ENCODE measurements at regions not wholly inside any gene's neighbourhood (a gene's known extent, or its start where the extent isn't known, plus 50 kb on each side); places are given as distances from the start of the nearest gene placed in this dataset.

DNA sequence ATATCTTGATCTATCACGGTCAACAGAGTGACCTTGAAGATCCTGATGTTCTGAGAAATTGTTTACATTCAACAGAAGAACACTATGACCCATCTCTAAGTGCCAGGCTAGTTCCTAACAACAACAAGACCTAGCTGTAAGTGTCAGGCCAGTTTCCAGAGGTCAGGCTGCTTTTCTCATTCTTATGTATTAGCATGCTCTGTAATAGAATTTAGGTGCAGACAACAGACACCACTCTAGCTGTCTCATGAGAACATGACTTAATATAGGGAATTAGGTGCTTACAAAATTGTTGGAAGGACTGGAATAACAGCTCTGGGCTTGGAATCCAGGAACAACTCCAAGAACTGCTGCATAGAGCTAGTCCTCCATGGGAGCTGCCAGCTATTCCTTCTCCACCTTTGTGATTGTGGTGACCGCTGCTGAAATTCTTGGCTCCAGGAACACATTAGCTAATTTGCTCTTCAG, 138.7 kb downstream of the SNX18 start (continued):
- no peak for TF ChIP-seq EZH2 (IDR thresholded peaks at IDR 0.05)

DNA sequence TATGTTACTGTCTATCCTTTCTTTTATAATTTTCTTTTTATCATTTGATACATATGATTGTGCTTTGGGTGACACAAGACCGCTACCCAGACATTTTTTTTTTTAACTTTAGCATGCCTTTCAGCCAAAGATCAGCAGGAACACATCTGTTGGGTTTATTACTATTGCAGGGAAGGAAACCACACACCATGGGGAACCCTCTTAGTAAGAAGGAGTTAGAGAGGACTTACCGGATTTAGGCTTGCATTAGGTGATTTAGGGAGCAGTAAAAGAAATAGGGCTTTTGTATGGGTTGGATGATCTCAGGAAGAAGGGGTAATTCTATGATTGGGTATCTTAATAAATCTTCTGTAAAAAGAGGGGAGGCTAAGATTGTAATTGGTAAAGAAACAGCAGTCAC, 138.2 kb downstream of the SNX18 start:
- RAD21 ChIA-PET (ENCODE audit: low non-redundant PET in 1 of 2, low total read pairs in 2 of 2, uncharacterized antibody in 2 of 2, unreplicated experiment in 2 of 2): no interaction called here
- Histone ChIP-seq H3K27me3 (ENCODE audit: insufficient read depth, low read length) (no peaks in the 10 kb centered on the region), H3K9me2 (ENCODE audit: insufficient read depth) (no peaks in the 10 kb centered on the region), H3K9me3 (ENCODE audit: control insufficient read depth in 1 of 2, insufficient read depth in 1 of 2, low read depth in 1 of 2, low read length in 2 of 2) (no peaks in the 10 kb centered on the region), H3K27ac (ENCODE audit: low read depth, low read length) (no peak overlapping the region), H3K4me3 (replicated peaks in 1 of 2; ENCODE audit: low read depth in 1 of 2, low read length in 2 of 2) (no peak overlapping the region), H3K79me2 (ENCODE audit: insufficient read depth, low read length) (no peaks in the 10 kb centered on the region), H3K4me2 (ENCODE audit: low read length) (no peak overlapping the region), H4K20me1 (ENCODE audit: insufficient read depth) (no peaks in the 10 kb centered on the region), H2AFZ (ENCODE audit: low read depth, low read length, poor library complexity, severe bottlenecking) (no peak overlapping the region), H3K9ac (ENCODE audit: low read length) (no peak overlapping the region), H3K4me1 (ENCODE audit: control insufficient read depth in 1 of 2, insufficient read depth in 2 of 2, low read length in 2 of 2) (no peaks in the 10 kb centered on the region), H3K36me3 (ENCODE audit: control insufficient read depth in 1 of 2, insufficient read depth in 2 of 2, low read length in 2 of 2) (no peaks in the 10 kb centered on the region)
- CTCF ChIA-PET: no interaction called here
- POLR2A ChIA-PET: no interaction called here
- no TSS peak for BruUV-seq (replicated peaks)
- intact Hi-C loops (cut with micrococcal nuclease): no loop called here
- TF ChIP-seq EGR1 (IDR thresholded peaks at IDR 0.05; ENCODE audit: low read depth): no peak
- no peak for TF ChIP-seq EZH2phosphoT487 (IDR thresholded peaks at IDR 0.05; ENCODE audit: borderline replicate concordance)
- TF ChIP-seq CEBPB (IDR thresholded peaks at IDR 0.05; ENCODE audit: low read depth): no peak
- TF ChIP-seq, protein P1, sequence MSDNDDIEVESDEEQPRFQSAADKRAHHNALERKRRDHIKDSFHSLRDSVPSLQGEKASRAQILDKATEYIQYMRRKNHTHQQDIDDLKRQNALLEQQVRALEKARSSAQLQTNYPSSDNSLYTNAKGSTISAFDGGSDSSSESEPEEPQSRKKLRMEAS (IDR thresholded peaks at IDR 0.05): no peak
- no peak for TF ChIP-seq YY1 (IDR thresholded peaks at IDR 0.05; ENCODE audit: extremely low read depth, insufficient replicate concordance, low read depth, low read length)
- no peak for TF ChIP-seq TCF7L2 (IDR thresholded peaks at IDR 0.05; ENCODE audit: borderline replicate concordance, extremely low read depth, insufficient read depth, insufficient read length)
- TF ChIP-seq SIN3A (IDR thresholded peaks at IDR 0.05; ENCODE audit: low read depth): no peak
- no peak for TF ChIP-seq CBX3 (IDR thresholded peaks at IDR 0.05; ENCODE audit: low read depth)
- TF ChIP-seq JUND (IDR thresholded peaks at IDR 0.05): no peak
- TF ChIP-seq SP1 (IDR thresholded peaks at IDR 0.05; ENCODE audit: low read depth): no peak
- no peak for TF ChIP-seq EZH2 (IDR thresholded peaks at IDR 0.05)
- TF ChIP-seq SRF (IDR thresholded peaks at IDR 0.05; ENCODE audit: low read depth): no peak
- TF ChIP-seq ZFX (IDR thresholded peaks at IDR 0.05): no peak
- no peak for TF ChIP-seq RAD21 (IDR thresholded peaks at IDR 0.05; ENCODE audit: low read depth)
- TF ChIP-seq, protein P2, sequence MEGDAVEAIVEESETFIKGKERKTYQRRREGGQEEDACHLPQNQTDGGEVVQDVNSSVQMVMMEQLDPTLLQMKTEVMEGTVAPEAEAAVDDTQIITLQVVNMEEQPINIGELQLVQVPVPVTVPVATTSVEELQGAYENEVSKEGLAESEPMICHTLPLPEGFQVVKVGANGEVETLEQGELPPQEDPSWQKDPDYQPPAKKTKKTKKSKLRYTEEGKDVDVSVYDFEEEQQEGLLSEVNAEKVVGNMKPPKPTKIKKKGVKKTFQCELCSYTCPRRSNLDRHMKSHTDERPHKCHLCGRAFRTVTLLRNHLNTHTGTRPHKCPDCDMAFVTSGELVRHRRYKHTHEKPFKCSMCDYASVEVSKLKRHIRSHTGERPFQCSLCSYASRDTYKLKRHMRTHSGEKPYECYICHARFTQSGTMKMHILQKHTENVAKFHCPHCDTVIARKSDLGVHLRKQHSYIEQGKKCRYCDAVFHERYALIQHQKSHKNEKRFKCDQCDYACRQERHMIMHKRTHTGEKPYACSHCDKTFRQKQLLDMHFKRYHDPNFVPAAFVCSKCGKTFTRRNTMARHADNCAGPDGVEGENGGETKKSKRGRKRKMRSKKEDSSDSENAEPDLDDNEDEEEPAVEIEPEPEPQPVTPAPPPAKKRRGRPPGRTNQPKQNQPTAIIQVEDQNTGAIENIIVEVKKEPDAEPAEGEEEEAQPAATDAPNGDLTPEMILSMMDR (IDR thresholded peaks at IDR 0.05 in 2 of 3, conservative IDR thresholded peaks at IDR 0.05 in 1 of 3; ENCODE audit: borderline replicate concordance in 1 of 3, insufficient read depth in 1 of 3, low read depth in 2 of 3, low read length in 2 of 3): no peak
- TF ChIP-seq, protein P3, sequence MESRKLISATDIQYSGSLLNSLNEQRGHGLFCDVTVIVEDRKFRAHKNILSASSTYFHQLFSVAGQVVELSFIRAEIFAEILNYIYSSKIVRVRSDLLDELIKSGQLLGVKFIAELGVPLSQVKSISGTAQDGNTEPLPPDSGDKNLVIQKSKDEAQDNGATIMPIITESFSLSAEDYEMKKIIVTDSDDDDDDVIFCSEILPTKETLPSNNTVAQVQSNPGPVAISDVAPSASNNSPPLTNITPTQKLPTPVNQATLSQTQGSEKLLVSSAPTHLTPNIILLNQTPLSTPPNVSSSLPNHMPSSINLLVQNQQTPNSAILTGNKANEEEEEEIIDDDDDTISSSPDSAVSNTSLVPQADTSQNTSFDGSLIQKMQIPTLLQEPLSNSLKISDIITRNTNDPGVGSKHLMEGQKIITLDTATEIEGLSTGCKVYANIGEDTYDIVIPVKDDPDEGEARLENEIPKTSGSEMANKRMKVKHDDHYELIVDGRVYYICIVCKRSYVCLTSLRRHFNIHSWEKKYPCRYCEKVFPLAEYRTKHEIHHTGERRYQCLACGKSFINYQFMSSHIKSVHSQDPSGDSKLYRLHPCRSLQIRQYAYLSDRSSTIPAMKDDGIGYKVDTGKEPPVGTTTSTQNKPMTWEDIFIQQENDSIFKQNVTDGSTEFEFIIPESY (IDR thresholded peaks at IDR 0.05; ENCODE audit: extremely low read depth, insufficient replicate concordance, low read length): no peak
- TF ChIP-seq, protein P4, sequence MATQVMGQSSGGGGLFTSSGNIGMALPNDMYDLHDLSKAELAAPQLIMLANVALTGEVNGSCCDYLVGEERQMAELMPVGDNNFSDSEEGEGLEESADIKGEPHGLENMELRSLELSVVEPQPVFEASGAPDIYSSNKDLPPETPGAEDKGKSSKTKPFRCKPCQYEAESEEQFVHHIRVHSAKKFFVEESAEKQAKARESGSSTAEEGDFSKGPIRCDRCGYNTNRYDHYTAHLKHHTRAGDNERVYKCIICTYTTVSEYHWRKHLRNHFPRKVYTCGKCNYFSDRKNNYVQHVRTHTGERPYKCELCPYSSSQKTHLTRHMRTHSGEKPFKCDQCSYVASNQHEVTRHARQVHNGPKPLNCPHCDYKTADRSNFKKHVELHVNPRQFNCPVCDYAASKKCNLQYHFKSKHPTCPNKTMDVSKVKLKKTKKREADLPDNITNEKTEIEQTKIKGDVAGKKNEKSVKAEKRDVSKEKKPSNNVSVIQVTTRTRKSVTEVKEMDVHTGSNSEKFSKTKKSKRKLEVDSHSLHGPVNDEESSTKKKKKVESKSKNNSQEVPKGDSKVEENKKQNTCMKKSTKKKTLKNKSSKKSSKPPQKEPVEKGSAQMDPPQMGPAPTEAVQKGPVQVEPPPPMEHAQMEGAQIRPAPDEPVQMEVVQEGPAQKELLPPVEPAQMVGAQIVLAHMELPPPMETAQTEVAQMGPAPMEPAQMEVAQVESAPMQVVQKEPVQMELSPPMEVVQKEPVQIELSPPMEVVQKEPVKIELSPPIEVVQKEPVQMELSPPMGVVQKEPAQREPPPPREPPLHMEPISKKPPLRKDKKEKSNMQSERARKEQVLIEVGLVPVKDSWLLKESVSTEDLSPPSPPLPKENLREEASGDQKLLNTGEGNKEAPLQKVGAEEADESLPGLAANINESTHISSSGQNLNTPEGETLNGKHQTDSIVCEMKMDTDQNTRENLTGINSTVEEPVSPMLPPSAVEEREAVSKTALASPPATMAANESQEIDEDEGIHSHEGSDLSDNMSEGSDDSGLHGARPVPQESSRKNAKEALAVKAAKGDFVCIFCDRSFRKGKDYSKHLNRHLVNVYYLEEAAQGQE (IDR thresholded peaks at IDR 0.05; ENCODE audit: low read depth): no peak
- TF ChIP-seq POLR2A (IDR thresholded peaks at IDR 0.05; ENCODE audit: borderline replicate concordance, extremely low read depth, insufficient read depth, insufficient read length): no peak
- TF ChIP-seq, protein P5, sequence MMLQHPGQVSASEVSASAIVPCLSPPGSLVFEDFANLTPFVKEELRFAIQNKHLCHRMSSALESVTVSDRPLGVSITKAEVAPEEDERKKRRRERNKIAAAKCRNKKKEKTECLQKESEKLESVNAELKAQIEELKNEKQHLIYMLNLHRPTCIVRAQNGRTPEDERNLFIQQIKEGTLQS (IDR thresholded peaks at IDR 0.05): no peak
- TF ChIP-seq POLR2AphosphoS5 (IDR thresholded peaks at IDR 0.05; ENCODE audit: low read depth, low read length): no peak
- DNase-seq (ENCODE audit: low read depth, low spot score) (no peak), ATAC-seq (no peak)

All from HCT116 (cell line).